ENCODE measurements at regions not wholly inside any gene's neighbourhood (a gene's known extent, or its start where the extent isn't known, plus 50 kb on each side); places are given as distances from the start of the nearest gene placed in this dataset.
"Not testable (repeated sequence)": the region's sequence is repeated elsewhere in the genome, so short reads cannot be mapped to it uniquely, and the experiment has no call there.

DNA sequence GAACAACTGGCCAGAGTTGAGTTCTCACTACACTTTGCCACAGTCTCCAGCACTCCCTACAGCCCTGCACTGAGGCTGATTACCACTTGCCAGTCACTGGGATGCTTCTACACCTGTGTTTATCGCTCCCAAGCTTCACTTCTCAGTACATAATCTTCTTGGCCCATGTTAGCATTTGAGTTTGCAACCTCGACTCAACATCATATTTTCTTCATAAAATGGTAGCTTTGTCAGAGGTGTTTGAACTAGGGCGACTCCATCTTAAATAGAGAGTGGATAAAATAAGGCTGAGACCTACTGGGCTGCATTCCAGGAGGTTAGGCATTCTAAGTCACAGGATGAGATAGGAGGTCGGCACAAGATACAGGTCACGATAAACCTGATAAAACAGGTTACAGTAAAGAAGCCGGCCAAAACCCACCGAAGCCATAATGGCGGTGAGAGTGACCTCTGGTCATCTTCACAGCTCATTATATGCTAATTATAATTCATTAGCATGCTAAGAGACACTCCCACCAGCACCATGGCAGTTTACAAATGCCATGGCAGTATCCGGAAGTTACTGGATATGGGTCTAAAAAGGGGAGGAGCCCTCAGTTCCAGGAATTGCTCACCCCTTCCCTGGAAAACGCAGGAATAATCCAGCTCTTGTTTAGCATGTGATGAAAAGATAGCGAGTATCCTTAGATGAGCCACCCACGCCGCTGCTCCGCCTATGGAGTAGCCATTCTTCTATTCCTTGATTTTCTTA, 105.8 kb upstream of the KLF6 start:
- DNase-seq = no peak

DNA sequence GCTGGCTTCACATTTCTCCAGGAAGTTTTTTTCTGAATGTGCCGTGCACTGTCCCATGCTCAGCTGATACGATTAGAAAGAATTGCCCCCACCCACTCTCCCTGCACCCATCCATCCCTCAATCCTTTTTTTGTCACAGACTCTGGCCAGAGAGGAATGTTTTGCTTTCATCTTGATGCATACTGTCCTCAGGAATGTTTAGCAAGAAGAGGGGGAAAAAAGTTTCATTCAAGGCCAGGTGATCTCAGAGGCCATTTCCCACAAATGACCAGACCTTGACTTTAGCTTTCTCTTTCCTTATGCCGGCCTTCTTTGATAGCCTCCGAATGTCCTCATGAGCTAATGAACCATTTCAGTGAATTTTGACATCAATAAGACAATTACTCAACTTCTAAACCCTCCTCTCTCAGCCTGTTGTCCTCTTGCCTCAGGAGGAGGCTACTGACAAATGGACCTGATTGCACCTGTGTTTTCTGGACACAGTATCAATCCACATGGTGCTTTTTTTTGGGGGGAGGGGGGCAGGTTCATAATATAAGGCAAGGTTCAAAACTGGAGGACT, 105.0 kb upstream of the KLF6 start:
- peak; percentile 54 to 82 (median 59) for DNase-seq

DNA sequence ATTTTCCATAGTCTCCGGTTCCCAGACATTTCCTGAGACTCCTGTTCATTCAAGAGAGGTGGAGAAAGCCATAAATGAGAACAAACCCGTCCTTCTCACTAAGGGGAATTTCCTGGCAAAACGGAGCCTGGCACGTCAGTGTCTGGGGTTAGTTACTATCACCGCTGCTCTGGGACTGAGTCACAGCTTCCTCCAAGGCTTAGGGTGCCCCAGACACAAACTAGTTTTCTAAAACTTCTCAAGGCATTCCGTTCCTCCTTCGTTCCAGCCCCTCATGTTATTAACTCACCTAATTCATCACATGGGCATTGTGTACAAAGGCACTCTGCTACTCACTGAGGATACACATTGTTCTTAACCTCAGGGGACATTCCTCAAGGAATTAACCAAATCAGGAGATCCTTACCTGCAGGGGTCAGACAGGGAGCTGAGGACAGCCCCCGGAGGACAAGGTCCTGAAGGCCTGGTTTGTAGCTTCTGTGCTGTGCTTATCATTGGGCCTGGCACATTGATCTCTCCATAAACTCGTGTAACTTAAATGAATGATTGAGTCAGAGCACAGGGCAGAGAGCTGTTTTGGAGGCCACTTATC, 103.0 kb upstream of the KLF6 start:
- DNase-seq = peak; percentile 92 to 97 (median 96)

DNA sequence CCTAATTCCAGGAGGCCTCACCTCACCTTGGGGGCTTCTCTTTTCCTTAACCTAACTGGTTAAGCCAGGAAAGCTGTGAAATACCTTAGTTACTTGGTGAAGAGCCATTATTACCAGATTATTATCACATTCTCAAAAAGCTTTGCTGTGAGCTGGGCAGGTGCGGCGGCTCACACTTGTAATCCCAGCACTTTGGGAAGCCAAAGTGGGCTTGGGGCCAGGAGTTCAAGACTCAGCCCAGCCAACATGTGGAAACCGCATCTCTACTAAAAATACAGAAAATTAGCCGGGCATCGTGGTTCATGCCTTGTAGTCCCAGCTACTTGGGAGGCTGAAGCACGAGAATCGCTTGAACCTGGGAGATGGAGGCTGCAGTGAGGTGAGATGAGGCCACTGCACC, 102.4 kb upstream of the KLF6 start:
- DNase-seq = no peak

DNA sequence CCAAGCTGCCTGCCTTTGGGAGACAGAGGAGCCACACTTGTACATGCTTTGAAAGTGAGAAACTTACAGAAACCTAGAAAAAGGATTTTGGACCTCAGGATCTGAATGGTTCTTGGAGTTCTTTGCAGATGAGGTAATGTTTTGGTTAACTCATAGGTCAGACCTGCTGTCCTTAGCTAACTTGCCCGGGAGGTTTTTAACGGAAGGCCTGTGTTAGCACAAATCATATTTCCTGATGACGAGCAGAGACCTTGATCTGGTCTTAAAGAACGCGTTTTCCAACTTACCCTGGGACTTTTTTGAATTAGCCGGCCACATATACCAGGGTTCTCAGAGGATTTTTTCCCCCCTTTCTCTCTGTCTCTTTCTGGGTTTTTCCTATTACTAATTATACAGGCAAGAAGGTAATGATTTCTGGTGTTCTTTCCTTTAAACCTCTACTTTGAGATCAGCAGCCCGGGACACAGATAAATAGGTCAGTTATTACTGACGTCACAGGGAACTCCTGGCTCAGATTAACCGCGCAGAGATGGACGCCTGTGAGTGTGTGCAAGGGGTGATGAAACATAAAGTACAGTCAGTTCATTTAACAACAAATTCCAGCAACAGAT, 101.7 kb upstream of the KLF6 start:
- peak; percentile 59 to 73 (median 60) for DNase-seq

DNA sequence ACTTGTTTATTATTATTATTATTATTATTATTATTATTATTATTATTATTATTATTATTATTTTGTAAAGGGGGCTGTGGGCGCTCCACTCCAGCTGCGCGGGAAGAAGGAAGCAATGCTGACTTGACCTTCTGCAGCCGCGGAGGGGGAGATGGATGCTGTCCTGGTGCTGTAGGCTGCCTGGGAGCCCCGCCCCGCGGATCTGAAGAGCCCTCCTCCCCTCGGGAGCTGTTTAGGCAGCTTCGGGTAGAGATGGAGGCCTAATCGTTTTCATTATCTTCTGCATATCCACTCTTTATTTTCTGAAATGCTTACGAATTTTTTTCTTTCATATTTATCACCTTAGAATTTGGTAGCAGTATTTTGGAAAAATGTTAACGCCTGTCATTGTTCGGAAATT, 101.2 kb upstream of the KLF6 start:
- no peak for DNase-seq

DNA sequence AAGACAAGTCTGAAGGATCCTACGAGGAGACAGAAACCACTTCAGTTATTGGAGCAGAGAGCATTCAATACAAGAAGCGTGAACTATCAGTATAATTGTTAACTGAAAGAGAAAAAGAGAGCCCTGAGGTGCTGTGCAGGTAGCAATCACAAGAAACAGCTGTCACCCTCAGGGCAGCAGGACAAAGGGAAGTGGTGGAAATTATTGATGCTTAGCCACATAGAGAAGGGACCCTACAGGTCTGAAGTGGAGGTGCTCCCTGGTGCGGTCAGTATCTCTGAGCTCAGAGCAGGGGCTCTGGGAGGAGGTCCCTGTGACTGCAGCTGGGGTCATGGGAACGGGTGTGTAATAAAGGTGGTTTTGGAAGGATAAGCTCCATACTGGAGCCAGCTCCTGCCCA, 97.8 kb upstream of the KLF6 start:
- DNase-seq = no peak

DNA sequence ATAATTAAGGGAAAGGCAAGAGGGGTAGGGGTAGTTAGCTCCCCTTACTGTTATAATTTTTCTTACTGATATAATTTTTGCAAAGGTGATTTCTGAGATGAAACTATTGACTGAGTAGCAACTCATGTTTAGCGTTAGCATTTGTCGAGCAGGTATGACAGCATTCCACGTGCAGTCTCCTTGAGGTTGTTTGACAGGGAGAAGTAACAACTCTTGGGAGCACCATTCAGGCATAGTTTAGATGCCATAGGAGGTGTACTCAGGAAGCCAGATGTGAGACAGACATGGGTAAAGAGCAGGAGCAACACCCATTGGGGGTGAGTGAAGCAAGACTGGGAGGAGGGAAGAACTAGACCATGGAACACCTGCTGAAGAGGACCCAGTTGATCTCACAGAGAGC, 96.6 kb upstream of the KLF6 start:
- no peak for DNase-seq

DNA sequence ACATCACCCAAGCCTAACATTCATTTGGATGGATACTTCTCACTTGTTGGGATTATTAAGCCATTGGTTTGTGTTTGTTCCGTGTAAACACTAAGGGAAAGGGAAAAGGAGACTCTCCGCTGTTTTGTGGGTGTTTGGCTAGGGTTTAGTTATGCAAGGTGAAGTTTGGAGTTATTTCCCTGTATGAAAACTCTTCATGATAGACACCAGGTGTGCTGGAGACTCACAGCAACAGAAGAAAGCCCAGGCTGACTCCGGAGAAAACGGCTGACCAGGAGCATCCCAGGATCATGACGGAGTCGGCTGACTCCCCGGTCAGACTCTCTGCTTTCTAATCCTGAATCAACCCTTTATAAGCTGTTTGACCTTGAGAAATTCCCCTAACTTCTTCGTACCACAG, 94.1 kb upstream of the KLF6 start:
- DNase-seq = no peak

DNA sequence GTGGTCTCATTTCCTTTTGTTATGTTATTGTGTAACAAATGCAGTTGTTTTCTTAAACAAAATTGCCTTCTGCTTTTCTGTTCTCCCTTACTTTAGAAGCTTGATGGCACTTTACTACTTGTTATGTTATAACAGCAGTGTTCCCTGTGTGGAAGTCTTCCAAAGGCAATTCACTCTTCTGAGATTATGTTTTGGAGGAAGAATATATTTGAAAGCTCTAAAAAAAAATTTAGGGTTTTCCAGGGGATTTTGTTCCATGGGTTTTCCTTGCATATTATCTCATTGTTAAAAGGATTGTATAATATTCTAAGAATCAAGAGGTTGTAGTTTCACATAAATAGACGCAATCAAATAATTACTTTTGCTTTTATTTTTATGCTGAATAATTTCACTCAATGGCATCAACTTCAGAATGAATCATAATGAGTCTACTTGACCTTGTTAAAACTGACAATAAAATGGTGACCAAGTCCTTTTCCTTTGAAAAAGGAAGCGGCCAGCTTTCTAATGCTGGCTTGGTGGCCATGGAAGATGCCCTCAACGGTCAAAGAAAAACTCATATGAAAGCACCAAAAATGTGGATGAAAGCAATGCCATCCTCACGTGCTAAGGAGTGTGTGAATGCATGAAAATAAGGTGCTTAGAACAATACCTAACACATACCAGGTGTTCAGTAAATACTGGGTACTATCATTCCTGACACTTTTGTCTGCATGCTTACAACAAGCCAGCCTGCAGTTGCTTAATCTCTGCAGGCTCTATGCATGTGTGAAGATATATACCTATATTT, 92.4 kb upstream of the KLF6 start:
- peak; percentile 70 to 98 (median 88) for DNase-seq

DNA sequence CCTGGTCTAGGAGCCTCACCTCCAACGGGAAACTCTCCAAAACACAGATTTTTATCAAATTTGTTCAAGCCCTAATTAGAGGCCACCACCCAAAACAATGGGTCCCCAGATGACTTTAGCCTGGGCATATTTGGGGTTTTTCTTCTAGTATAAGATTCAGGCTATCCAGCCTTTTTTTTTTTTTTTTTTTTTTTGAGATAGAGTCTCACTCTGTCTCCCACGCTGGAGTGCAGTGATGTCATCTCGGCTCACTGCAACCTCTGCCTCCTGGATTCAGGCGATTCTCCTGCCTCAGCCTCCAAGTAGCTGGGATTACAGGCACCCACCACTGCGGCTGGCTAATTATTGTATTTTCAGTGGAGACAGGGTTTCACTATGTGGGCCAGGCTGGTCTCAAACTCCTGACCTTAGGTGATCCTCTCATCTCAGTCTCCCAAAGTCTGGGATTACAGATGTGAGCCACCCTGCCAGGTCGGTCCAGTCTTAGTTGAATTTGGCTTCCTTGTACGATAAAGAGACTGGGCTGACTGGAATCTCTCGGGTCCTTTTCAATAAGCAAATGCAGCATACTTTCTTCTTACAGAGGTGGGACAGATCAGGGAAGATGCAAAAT, 91.4 kb upstream of the KLF6 start:
- DNase-seq = peak in 2 of 3 donors; percentile 37 to 63

DNA sequence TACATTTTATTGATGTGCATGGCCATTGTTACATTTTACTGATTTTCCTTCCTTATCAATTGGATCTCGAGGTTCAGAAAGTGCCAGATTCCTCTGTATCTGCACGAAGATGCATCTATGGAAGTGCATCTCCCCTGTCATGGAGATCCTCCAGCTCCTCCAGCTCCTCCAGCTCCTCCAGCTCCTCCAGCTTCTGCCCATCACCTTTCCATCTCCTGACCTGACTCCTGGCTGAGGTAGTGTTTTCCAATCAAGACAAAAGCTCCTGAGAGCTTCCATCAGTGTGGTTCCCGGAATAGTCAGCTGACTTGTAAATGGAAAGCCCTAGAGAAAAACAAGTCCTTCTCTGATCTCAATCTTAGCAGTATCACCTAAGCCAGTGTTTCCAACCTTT, 90.8 kb upstream of the KLF6 start:
- no peak for DNase-seq

DNA sequence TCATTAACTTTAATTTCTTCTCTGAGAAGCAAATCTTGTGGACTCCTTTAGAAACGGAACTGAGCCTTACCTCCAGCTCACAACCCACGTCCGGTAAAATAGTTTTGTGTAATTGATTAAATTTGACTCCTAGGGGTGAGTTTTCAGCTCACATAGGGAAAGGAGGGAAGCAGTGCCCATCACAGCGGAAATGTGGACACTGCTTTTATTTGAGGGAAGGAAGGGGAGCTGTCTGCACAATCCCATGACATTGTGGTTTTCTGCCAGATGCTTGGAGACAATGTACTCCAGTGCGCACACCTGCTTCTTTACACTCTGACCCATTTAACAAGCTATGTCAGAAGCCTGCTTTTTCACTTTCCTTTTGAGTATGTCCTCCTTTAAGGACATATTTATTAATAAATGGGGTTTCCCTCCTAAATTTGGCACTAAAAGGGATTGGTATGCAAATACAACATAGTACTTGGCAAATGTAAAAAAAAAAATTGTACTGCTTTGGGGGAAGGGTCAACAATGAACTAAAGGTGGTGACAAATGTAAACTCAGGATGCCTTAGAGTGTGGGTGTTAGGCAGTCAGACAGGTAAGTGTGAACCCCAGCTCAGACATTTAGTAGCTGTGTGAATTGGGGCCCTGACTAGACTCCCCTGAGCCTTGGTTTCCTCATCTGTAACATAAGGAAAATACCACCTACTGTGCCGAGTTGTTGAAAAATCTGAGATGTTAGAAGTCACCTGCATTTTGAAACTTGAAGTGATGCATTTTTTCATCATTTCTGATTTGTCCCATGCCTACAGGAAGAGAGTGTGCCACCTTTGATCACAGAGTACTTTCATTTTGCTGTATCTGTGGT, 90.2 kb upstream of the KLF6 start:
- peak; percentile 56 to 86 (median 58) for DNase-seq

DNA sequence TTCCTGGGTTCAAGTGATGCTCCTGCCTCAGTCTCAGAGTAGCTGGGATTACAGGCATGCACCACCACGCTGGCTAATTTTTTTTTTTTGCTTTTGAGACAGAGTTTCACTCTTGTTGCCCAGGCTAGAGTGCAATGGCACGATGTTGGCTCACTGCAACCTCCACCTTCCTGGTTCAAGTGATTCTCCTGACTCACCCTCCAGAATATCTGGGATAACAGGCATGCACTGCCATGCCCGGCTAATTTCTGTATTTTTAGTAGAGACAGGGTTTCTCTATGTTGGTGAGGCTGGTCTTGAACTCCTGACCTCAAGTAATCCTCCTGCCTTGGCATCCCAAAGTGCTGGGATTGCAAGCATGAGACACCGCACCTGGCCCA, 89.6 kb upstream of the KLF6 start:
- not testable (repeated sequence) for DNase-seq

DNA sequence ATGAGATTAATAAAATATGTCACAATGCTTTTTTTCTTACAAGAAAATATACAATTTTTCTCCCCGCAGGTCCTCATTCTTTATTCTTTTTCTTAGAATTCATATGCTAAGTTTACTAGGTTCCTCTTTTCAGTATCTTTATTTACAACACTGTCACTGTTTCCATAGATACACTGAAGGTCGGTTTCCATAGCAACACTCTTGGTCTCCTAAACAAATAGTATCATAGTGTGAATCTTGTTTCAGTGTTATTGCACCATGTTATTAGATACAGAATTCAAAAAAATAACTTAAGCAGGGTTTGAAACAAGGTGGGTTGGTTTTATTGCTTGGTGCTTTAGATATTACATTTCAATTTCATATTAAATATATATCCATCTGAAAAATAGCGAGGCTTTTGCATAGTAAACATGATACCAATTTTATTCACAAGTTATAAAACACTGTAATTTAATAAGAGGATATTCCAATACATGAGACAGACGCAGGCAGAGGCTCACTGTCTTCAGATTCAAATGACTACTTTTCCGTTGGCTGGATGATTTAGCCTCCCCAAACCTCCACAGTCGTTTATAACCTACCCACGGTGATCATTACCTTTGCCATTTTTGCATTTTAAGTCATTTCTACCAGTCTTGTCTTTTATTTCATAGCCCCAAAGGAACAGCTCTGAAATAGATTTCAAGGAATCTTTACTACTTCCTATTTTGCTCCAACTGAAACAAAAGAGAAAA, 88.9 kb upstream of the KLF6 start:
- DNase-seq = peak; percentile 86 to 99 (median 96)

DNA sequence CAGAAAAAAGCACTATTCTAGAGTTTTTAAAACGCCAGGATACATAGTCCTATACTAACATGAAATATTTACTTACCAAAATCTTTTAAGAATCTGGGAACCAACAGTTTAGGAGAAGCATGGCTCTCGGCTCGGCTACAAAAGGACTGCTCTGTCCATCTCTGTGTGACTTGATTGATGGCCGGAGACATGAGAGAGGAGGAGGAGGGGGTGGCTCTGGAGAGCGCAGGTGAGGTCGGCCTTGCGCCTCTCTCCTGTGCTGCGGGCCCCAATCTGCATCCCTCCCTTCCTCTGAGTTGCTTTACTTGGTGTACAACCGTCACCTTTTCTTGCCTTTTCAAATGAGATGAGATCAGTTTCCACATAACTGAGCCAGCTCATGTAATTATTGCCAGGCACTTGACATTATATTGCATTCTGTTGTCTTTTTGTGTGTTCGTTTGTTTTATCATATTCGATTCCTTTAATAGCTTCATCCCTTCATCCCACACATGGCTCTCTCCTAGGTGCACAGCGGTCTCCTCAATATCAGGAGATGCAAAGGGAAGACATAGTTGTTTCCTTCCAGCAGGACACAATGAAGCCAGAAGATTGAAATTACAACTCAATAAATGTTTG, 87.8 kb upstream of the KLF6 start:
- no peak for DNase-seq

DNA sequence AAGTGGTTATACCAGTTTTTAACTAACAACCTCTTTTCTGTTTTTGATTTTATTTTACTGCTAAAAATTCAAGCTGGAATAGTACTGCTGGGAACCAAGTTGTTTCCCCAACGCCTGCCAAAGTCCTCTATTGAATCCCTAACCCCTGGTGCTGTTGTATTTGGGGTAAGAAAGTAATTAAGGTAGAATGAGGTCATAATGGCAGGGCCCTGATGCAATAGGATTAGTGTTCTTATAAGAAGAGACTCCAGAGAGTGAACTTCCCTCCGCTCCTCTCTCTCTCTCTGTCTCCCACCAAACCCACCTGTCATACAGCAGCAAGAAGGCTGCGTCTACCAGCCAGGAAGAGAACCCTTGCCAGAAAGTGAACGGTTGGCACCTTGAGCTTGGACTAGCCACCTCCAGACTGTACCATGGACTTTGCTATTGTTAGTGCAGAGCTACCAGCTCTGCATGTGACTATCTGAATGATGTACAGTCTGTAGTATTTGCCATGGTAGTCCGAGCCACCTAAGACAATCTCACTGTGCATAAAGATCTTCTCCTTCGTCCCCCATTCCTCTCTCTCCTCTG, 86.5 kb upstream of the KLF6 start:
- no peak for DNase-seq

DNA sequence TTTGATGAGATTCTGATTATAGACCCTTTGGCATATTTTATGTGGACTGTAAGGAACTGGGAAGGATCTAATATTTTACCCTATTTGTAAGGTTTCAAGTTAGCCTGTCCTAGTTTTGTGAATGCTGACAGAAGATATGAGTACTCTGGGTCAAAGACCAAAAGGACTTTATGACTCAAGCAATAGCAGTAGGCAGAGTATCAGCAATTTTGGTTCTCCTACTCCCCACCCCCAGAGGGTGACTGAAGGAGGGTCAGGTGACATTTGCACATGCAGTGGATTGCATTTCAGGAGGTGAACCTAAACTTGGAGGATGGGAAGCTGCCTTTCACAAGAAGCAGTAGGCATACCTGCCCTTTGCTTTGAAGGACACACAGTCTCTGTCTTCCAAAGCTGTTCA, 84.0 kb upstream of the KLF6 start:
- peak; percentile 84 to 92 (median 91) for DNase-seq

DNA sequence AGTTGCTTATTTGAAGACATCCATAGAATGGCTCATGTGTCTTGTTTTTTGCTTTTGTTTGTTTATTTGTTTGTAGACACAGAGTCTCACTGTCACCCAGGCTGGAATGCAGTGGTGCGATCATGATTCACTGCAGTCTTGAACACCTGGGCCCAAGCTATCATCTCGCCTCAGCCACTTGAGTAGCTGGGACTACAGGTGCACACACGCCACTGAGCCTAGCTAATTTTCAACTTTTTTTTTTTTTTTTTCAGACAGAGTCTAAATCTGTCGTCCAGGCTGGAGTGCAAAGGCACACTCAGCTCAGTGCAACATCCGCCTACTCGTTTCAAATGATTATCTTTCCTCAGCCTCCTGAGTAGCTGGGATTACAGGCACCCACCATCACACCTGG, 83.3 kb upstream of the KLF6 start:
- no peak for DNase-seq

Measured in suppressor macrophage treated with lipopolysaccharide for 1 hour (primary cell).